Trophoblast cell (in vitro differentiated cells and primary cell): ENCODE measurements at regions not wholly inside any gene's neighbourhood (a gene's known extent, or its start where the extent isn't known, plus 50 kb on each side); places are given as distances from the start of the nearest gene placed in this dataset.

Source experiments
- DNase-seq, 2 donors: peaks; one replicate each; pipeline ENCODE4 v3.0.0-alpha.2; 2016
- H2AFZ ChIP-seq: 2 replicates; pipeline ENCODE4 v1.6.1; 2013; ENCODE audit warnings: low read length, moderate library complexity, mild to moderate bottlenecking; ENCODE audit not compliant: insufficient read depth, poor library complexity
- H2AK5ac ChIP-seq: 2 replicates; pipeline ENCODE4 v1.6.1; 2013; ENCODE audit warnings: mild to moderate bottlenecking, low read length
- H2BK120ac ChIP-seq: 2 replicates; pipeline ENCODE4 v1.6.1; 2013; ENCODE audit warnings: low read length, mild to moderate bottlenecking, moderate library complexity; ENCODE audit not compliant: insufficient read depth, poor library complexity
- H2BK12ac ChIP-seq: 2 replicates; pipeline ENCODE4 v1.6.1; 2013; ENCODE audit warnings: mild to moderate bottlenecking, low read length, moderate library complexity
- H2BK5ac ChIP-seq: 2 replicates; pipeline ENCODE4 v1.6.1; 2013; ENCODE audit warnings: low read length, low read depth, moderate library complexity, mild to moderate bottlenecking; ENCODE audit not compliant: poor library complexity
- H3K14ac ChIP-seq: 2 replicates; pipeline ENCODE4 v1.6.1; 2013; ENCODE audit warnings: mild to moderate bottlenecking, low read length
- H3K18ac ChIP-seq: 2 replicates; pipeline ENCODE4 v1.6.1; 2013; ENCODE audit warnings: mild to moderate bottlenecking, low read length
- H3K23ac ChIP-seq: 2 replicates; pipeline ENCODE4 v1.6.1; 2013; ENCODE audit warnings: low read length
- H3K27ac ChIP-seq: 2 replicates; pipeline ENCODE4 v1.5.1; 2013; ENCODE audit warnings: low read depth, mild to moderate bottlenecking, inconsistent platforms, low read length, moderate library complexity
- H3K27me3 ChIP-seq: 2 replicates; pipeline ENCODE4 v1.6.1; 2013; ENCODE audit warnings: inconsistent platforms, mild to moderate bottlenecking, low read length, moderate library complexity; ENCODE audit not compliant: insufficient read depth
- H3K36me3 ChIP-seq, 2 experiments: 1 replicate in 1 of 2; 2 replicates in 1 of 2; pipeline ENCODE4 v1.6.1; 2013; ENCODE audit warnings: low read length in 2 of 2, mild to moderate bottlenecking in 2 of 2, moderate library complexity in 1 of 2; ENCODE audit not compliant: insufficient read depth in 2 of 2, control insufficient read depth in 1 of 2
- H3K4ac ChIP-seq: 2 replicates; pipeline ENCODE4 v1.6.1; 2013; ENCODE audit warnings: low read depth, mild to moderate bottlenecking, low read length, moderate library complexity
- H3K4me1 ChIP-seq, 2 experiments: 1 replicate in 1 of 2; 2 replicates in 1 of 2; pipeline ENCODE4 v1.6.1; 2013; ENCODE audit warnings: low read length in 2 of 2, mild to moderate bottlenecking in 2 of 2, moderate library complexity in 1 of 2; ENCODE audit not compliant: insufficient read depth in 2 of 2, control insufficient read depth in 1 of 2
- H3K4me2 ChIP-seq: 2 replicates; pipeline ENCODE4 v1.6.1; 2013; ENCODE audit warnings: inconsistent platforms, mild to moderate bottlenecking, low read length, moderate library complexity
- H3K4me3 ChIP-seq: 2 replicates; pipeline ENCODE4 v1.5.1; 2013; ENCODE audit warnings: mild to moderate bottlenecking, low read depth, low read length, inconsistent platforms
- H3K79me1 ChIP-seq: one replicate; pipeline ENCODE4 v1.6.1; 2013; ENCODE audit warnings: low read length
- H3K79me2 ChIP-seq: 2 replicates; pipeline ENCODE4 v1.6.1; 2013; ENCODE audit warnings: low read length, mild to moderate bottlenecking; ENCODE audit not compliant: control insufficient read depth, insufficient read depth, poor library complexity
- H3K9ac ChIP-seq: 2 replicates; pipeline ENCODE4 v1.6.1; 2013; ENCODE audit warnings: mild to moderate bottlenecking, low read length
- H3K9me3 ChIP-seq: 2 replicates; pipeline ENCODE4 v1.6.1; 2013; ENCODE audit warnings: low read depth, mild to moderate bottlenecking, control low read depth, inconsistent platforms, low read length; ENCODE audit not compliant: insufficient read depth
- H4K12ac ChIP-seq: 2 replicates; pipeline ENCODE4 v1.6.1; 2013; ENCODE audit warnings: low read depth, mild to moderate bottlenecking, low read length, moderate library complexity
- H4K8ac ChIP-seq: 2 replicates; pipeline ENCODE4 v1.6.1; 2013; ENCODE audit warnings: low read depth, mild to moderate bottlenecking, low read length, moderate library complexity
- H4K91ac ChIP-seq: one replicate; pipeline ENCODE4 v1.6.1; 2013; ENCODE audit warnings: low read depth, mild to moderate bottlenecking, low read length, moderate library complexity
- WGBS: extraction: QIAGEN DNeasy Blood & Tissue Kit; methylation state at CpG from one replicate; pipeline ENCODE4 v1.1.7; 2013; ENCODE audit warnings: missing lambda C conversion rate; ENCODE audit not compliant: insufficient read length, insufficient coverage; ENCODE audit errors: extremely low coverage; 5-methylcytosine and 5-hydroxymethylcytosine counted together

GRCh38 chr2:33975498-33975897, 376.4 kb upstream of the FAM98A start:
- H2AK5ac ChIP-seq = no peak overlapping the region
- no peak for DNase-seq
- no peak overlapping the region for H3K9ac ChIP-seq
- WGBS = no CpG with 5 or more reads among the region's 3 CpGs
- H2BK5ac ChIP-seq = no peak overlapping the region
- no peak overlapping the region for H2BK120ac ChIP-seq
- no peak overlapping the region for H4K91ac ChIP-seq
- H4K12ac ChIP-seq = no peak overlapping the region
- H3K27me3 ChIP-seq = no peaks in the 10 kb centered on the region
- no peak overlapping the region for H3K18ac ChIP-seq
- H3K23ac ChIP-seq = no peak overlapping the region
- H3K4me1 ChIP-seq = no peaks in the 10 kb centered on the region
- no peak overlapping the region for H3K14ac ChIP-seq
- H3K36me3 ChIP-seq = no peaks in the 10 kb centered on the region
- H3K79me1 ChIP-seq = no peaks in the 10 kb centered on the region
- no peak overlapping the region for H2AFZ ChIP-seq
- no peak overlapping the region for H3K27ac ChIP-seq
- H3K4me3 ChIP-seq = no peak overlapping the region
- H3K4ac ChIP-seq = no peak overlapping the region
- H2BK12ac ChIP-seq = no peak overlapping the region
- H3K79me2 ChIP-seq = no peaks in the 10 kb centered on the region
- no peak overlapping the region for H4K8ac ChIP-seq
- no peaks in the 10 kb centered on the region for H3K9me3 ChIP-seq
- no peak overlapping the region for H3K4me2 ChIP-seq

- no peak for DNase-seq
- Histone ChIP-seq H3K23ac (no peak overlapping the region), H3K14ac (no peak overlapping the region), H2BK120ac (no peak overlapping the region), H3K4me3 (no peak overlapping the region), H3K27me3 (no peaks in the 10 kb centered on the region), H3K36me3 (no peaks in the 10 kb centered on the region), H3K79me2 (no peaks in the 10 kb centered on the region), H2AFZ (no peak overlapping the region), H3K9ac (no peak overlapping the region), H3K79me1 (no peaks in the 10 kb centered on the region), H3K4ac (no peak overlapping the region), H2BK5ac (no peak overlapping the region), H2BK12ac (no peak overlapping the region), H4K91ac (no peak overlapping the region), H4K8ac (no peak overlapping the region), H3K4me2 (no peak overlapping the region), H3K9me3 (no peaks in the 10 kb centered on the region), H2AK5ac (no peak overlapping the region), H3K27ac (no peak overlapping the region), H3K4me1 (no peaks in the 10 kb centered on the region), H3K18ac (no peak overlapping the region), H4K12ac (no peak overlapping the region)
- no CpG with 5 or more reads among the region's 4 CpGs for WGBS
Observed at GRCh38 chr2:33967103-33967502, 368.0 kb upstream of the FAM98A start.

GRCh38 chr2:33958591-33958990, 359.5 kb upstream of the FAM98A start:
- Histone ChIP-seq H2AK5ac (no peak overlapping the region), H3K23ac (no peak overlapping the region), H3K18ac (no peak overlapping the region), H3K4me3 (no peak overlapping the region), H3K79me2 (no peaks in the 10 kb centered on the region), H4K91ac (no peak overlapping the region), H3K27ac (no peak overlapping the region), H3K27me3 (no peaks in the 10 kb centered on the region), H3K4ac (no peak overlapping the region), H3K4me2 (no peak overlapping the region), H2AFZ (no peak overlapping the region), H3K9me3 (no peaks in the 10 kb centered on the region), H2BK12ac (no peak overlapping the region), H3K4me1 (no peaks in the 10 kb centered on the region), H3K14ac (no peak overlapping the region), H2BK5ac (no peak overlapping the region), H3K9ac (no peak overlapping the region), H4K12ac (no peak overlapping the region), H3K36me3 (no peaks in the 10 kb centered on the region), H2BK120ac (no peak overlapping the region), H4K8ac (no peak overlapping the region), H3K79me1 (no peaks in the 10 kb centered on the region)
- DNase-seq = no peak
- WGBS = no CpG with 5 or more reads among the region's 5 CpGs

- Histone ChIP-seq H3K9ac (no peak overlapping the region), H3K4ac (no peak overlapping the region), H2AK5ac (no peak overlapping the region), H3K36me3 (no peaks in the 10 kb centered on the region), H2BK12ac (no peak overlapping the region), H3K14ac (no peak overlapping the region), H4K12ac (no peak overlapping the region), H3K18ac (no peak overlapping the region), H3K79me2 (no peaks in the 10 kb centered on the region), H3K79me1 (no peaks in the 10 kb centered on the region), H3K4me2 (no peak overlapping the region), H3K4me1 (no peaks in the 10 kb centered on the region), H3K9me3 (no peaks in the 10 kb centered on the region), H3K4me3 (no peak overlapping the region), H4K91ac (no peak overlapping the region), H3K23ac (no peak overlapping the region), H3K27ac (no peak overlapping the region), H2BK120ac (no peak overlapping the region), H2AFZ (no peak overlapping the region), H4K8ac (no peak overlapping the region), H3K27me3 (no peaks in the 10 kb centered on the region), H2BK5ac (no peak overlapping the region)
- no peak for DNase-seq
Observed at GRCh38 chr2:33949371-33949770, 350.3 kb upstream of the FAM98A start.

GRCh38 chr2:33946193-33946592, 347.1 kb upstream of the FAM98A start:
- Histone ChIP-seq H2BK120ac (no peak overlapping the region), H3K27ac (no peak overlapping the region), H3K14ac (no peak overlapping the region), H2BK5ac (no peak overlapping the region), H3K4me3 (no peak overlapping the region), H3K27me3 (no peaks in the 10 kb centered on the region), H4K12ac (no peak overlapping the region), H2BK12ac (no peak overlapping the region), H4K8ac (no peak overlapping the region), H3K79me2 (no peaks in the 10 kb centered on the region), H3K18ac (no peak overlapping the region), H2AFZ (no peak overlapping the region), H4K91ac (no peak overlapping the region), H3K4me1 (no peaks in the 10 kb centered on the region), H2AK5ac (no peak overlapping the region), H3K79me1 (no peaks in the 10 kb centered on the region), H3K4me2 (no peak overlapping the region), H3K36me3 (no peaks in the 10 kb centered on the region), H3K9me3 (no peaks in the 10 kb centered on the region), H3K9ac (no peak overlapping the region), H3K4ac (no peak overlapping the region), H3K23ac (no peak overlapping the region)
- no CpG with 5 or more reads among the region's 4 CpGs for WGBS
- no peak for DNase-seq
